NCI-H524 (cell line): ENCODE measurements at regions not wholly inside any gene's neighbourhood (a gene's known extent, or its start where the extent isn't known, plus 50 kb on each side); places are given as distances from the start of the nearest gene placed in this dataset.
"Not testable (repeated sequence)": the region's sequence is repeated elsewhere in the genome, so short reads cannot be mapped to it uniquely, and the experiment has no call there.

Source experiments
- DNase-seq, 2 experiments: peaks; one replicate each; lab custom pipeline; 2025; lab: John Stamatoyannopoulos, UW

GRCh38 chr3:88000853-88001252, 58.0 kb downstream of the CGGBP1 start:
- DNase-seq = no peak

GRCh38 chr3:87997966-87998365, 60.8 kb downstream of the CGGBP1 start:
- no peak for DNase-seq

- DNase-seq = no peak
Observed at GRCh38 chr3:87997298-87997697, 61.5 kb downstream of the CGGBP1 start.

GRCh38 chr3:87996882-87997281, 61.9 kb downstream of the CGGBP1 start:
- DNase-seq = no peak

- DNase-seq = no peak
Observed at GRCh38 chr3:87993566-87993965, 65.2 kb downstream of the CGGBP1 start.

- DNase-seq = no peak
Observed at GRCh38 chr3:87987952-87988351, 70.9 kb downstream of the CGGBP1 start.

- DNase-seq = peak; percentile 5 to 15
Observed at GRCh38 chr3:87982421-87982820, 76.4 kb downstream of the CGGBP1 start.

GRCh38 chr3:87979527-87979926, 79.3 kb downstream of the CGGBP1 start:
- DNase-seq = no peak

GRCh38 chr3:87977765-87978164, 81.0 kb downstream of the CGGBP1 start:
- DNase-seq = no peak

- peak in 1 of 2 experiments; percentile 39 for DNase-seq
Observed at GRCh38 chr3:87975716-87976115, 83.1 kb downstream of the CGGBP1 start.

GRCh38 chr3:87973906-87974305, 84.9 kb downstream of the CGGBP1 start:
- DNase-seq = no peak

GRCh38 chr3:87969620-87970019, 89.2 kb downstream of the CGGBP1 start:
- DNase-seq = no peak

GRCh38 chr3:87968668-87969067, 90.1 kb downstream of the CGGBP1 start:
- DNase-seq = no peak

GRCh38 chr3:87958289-87958688, 100.5 kb downstream of the CGGBP1 start:
- no peak for DNase-seq

GRCh38 chr3:87957575-87957974, 101.2 kb downstream of the CGGBP1 start:
- DNase-seq = no peak

GRCh38 chr3:87949879-87950208, 109.0 kb downstream of the CGGBP1 start:
- DNase-seq = no peak

- DNase-seq = no peak
Observed at GRCh38 chr3:87949189-87949878, 109.5 kb downstream of the CGGBP1 start.

- not testable (repeated sequence) for DNase-seq
Observed at GRCh38 chr3:87946007-87946406, 112.8 kb downstream of the CGGBP1 start.

GRCh38 chr3:87942256-87942655, 116.5 kb downstream of the CGGBP1 start:
- not testable (repeated sequence) for DNase-seq

GRCh38 chr3:87924485-87924884, 134.3 kb downstream of the CGGBP1 start:
- DNase-seq = no peak

GRCh38 chr3:87920549-87920948, 138.3 kb downstream of the CGGBP1 start:
- no peak for DNase-seq

GRCh38 chr3:87901141-87901540, 157.7 kb downstream of the CGGBP1 start:
- DNase-seq = no peak

- DNase-seq = no peak
Observed at GRCh38 chr3:87900061-87900460, 158.7 kb downstream of the CGGBP1 start.

GRCh38 chr3:87898971-87899370, 159.8 kb downstream of the CGGBP1 start:
- DNase-seq = no peak
